GM12891 (cell line): ENCODE measurements at regions not wholly inside any gene's neighbourhood (a gene's known extent, or its start where the extent isn't known, plus 50 kb on each side); places are given as distances from the start of the nearest gene placed in this dataset.

Source experiments
- DNase-seq: peaks from one replicate; pipeline ENCODE4 v3.0.0; 2011; ENCODE audit warnings: low spot score; ENCODE audit not compliant: insufficient read length
- FAIRE-seq: peaks from 2 replicates; lab custom pipeline; 2011; peaks lifted over from hg19 to GRCh38; lab: Jason Lieb, UNC
- PAX5 ChIP-seq: IDR thresholded peaks from 2 replicates; pipeline ENCODE4 v1.6.1; 2011; ENCODE audit warnings: low read length, moderate library complexity, mild to moderate bottlenecking; ENCODE audit not compliant: insufficient read depth, severe bottlenecking
- POLR2A ChIP-seq: IDR thresholded peaks from 2 replicates; pipeline ENCODE4 v1.6.1; 2011; ENCODE audit warnings: low read depth, low read length, control low read depth
- POLR2AphosphoS5 ChIP-seq: IDR thresholded peaks from 2 replicates; pipeline ENCODE4 v1.6.1; 2011; ENCODE audit warnings: low read depth, low read length, control low read depth
- POU2F2 ChIP-seq: IDR thresholded peaks from 2 replicates; pipeline ENCODE4 v1.6.1; 2011; ENCODE audit warnings: low read depth, mild to moderate bottlenecking, control low read depth, low read length, moderate library complexity
- SPI1 ChIP-seq: IDR thresholded peaks from 2 replicates; pipeline ENCODE4 v1.6.1; 2011; ENCODE audit warnings: low read depth, low read length, control low read depth
- TAF1 ChIP-seq: IDR thresholded peaks from 2 replicates; pipeline ENCODE4 v1.6.1; 2011; ENCODE audit warnings: low read depth, low read length, control low read depth

GRCh38 chr9:93900971-93901861, 53.9 kb downstream of the BARX1 start:
- no peak for FAIRE-seq
- DNase-seq: peak; percentile 2
- TF ChIP-seq POU2F2 (no peak), POLR2AphosphoS5 (no peak), POLR2A (no peak), SPI1 (no peak), TAF1 (no peak), PAX5 (no peak)

DNA sequence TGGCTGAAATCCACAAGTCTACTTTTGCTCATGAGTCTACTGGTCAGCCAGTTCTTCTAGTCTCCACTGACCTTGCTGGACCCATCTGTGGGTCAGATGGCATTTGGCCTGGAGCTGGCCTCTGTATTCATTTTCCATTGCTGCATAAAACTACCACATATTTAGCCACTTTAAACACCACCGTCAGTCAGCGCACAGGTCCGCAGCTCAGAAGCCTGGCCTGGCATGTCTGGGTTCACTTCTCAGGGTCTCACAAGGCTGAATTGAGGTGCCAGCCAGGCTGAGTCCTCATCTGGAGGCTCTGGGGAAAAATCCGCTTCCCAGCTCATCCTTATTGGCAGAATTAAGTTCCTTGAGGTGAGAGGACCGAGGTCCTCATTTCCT, 54.7 kb downstream of the BARX1 start:
- TF ChIP-seq POU2F2 (no peak), POLR2AphosphoS5 (no peak), SPI1 (no peak), POLR2A (no peak), PAX5 (no peak), TAF1 (no peak)

GRCh38 chr9:93899609-93900435, 55.3 kb downstream of the BARX1 start:
- FAIRE-seq (no peak), DNase-seq (peak; percentile 6)
- TF ChIP-seq POLR2A (no peak), POLR2AphosphoS5 (no peak)

More for the DNA sequence above, 54.7 kb downstream of the BARX1 start:
- DNase-seq (no peak), FAIRE-seq (no peak)

DNA sequence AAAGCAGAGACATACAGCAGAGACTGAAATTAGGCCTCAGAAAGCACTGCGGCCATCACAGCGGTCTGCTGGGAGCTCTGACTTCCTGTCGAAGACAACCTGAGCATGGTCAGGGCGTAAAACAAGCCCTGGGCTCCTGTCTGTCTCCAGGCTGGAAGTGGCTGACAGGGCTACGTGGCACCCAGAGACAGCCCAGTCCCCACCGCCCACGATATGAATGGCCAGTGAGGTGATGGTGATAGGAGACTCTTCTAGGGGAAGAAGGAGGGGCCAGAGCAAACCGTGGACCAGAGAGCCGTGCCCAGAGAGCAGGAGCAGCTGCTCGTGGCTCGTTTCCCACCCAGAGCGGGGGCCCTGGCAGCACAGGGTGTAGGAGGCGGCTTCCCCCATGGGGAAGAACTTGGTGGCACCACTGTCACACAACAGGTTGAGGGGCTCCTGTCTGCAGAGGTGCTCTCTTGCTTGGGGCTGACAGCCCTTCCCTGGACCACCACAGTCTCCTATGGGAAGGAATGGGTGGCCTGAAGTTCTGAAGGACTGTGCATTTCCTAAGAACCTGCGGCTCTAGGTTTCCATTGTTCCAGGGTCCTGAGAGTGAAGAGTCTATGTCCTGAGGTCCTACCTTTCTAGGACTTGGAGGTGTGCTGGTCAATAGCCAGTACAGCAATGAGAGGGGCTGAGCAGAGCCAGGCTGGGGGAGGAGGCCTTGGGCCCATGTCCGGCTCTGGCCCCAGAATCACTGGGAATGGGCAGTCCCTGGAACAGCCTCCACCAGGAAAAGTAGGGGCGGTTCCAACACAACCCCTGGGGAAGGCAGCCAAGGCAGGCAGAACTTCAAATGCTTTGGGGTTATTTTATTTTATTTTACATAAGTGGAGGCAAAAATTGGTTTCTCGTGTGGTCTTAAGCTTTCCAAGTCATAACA, 56.4 kb downstream of the BARX1 start:
- DNase-seq: peak; percentile 8
- FAIRE-seq: no peak
- TF ChIP-seq TAF1: no peak
- no peak for TF ChIP-seq POLR2AphosphoS5
- TF ChIP-seq POLR2A: no peak
- TF ChIP-seq PAX5: no peak
- no peak for TF ChIP-seq SPI1
- no peak for TF ChIP-seq POU2F2

GRCh38 chr9:93898026-93898425, 57.1 kb downstream of the BARX1 start:
- no peak for TF ChIP-seq POLR2A
- no peak for TF ChIP-seq PAX5
- TF ChIP-seq TAF1: no peak
- no peak for TF ChIP-seq SPI1
- FAIRE-seq (no peak), DNase-seq (no peak)

DNA sequence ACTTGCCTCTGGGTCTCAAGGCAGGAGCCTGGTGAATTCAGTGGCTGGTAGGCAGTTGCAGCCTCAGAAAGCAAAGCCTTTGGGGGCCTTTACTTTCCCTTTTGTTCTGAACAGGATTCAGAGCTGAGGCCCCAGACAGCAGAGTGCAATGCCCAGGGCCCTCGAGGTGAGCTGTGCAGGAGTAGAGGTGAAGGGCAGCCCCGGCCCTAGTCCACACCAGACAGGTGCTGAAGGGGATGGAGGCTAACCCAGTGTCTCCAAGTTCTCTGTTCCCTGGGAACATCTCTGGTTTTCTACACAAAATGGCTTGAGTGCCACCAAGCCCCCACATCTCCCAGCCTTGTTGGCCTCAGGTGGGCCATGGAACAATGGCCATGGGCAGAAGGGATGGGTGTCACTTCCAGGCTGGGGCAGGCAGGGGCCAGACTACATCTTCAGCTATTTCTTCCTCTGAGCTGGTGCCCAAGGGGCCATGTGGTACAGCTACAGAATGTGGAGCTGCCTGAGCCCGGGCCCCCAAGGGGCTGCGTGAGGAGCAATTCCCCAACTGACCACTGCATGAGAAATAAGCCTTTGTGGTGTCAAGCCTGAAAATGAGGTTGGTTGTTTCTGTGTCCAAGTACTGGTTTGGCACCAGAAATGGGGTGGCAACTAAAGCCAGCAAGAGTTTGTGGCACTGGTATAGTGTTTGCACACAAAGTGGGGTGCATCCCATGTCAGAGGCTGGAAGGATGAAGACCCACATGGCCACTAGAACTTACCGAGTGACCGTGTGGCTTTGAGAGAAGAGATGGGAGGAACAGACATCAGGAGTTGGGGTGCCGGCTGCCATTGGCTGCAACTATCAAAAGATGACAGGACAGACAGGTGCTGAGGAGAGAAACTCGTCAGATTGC, 57.8 kb downstream of the BARX1 start:
- peak; percentile 7 for DNase-seq
- FAIRE-seq: no peak
- TF ChIP-seq TAF1 (no peak), PAX5 (no peak), POLR2A (no peak), POLR2AphosphoS5 (no peak), SPI1 (no peak), POU2F2 (no peak)

GRCh38 chr9:93896496-93897033, 58.6 kb downstream of the BARX1 start:
- FAIRE-seq (no peak), DNase-seq (no peak)
- no peak for TF ChIP-seq POLR2AphosphoS5
- no peak for TF ChIP-seq POU2F2
- TF ChIP-seq TAF1: no peak

DNA sequence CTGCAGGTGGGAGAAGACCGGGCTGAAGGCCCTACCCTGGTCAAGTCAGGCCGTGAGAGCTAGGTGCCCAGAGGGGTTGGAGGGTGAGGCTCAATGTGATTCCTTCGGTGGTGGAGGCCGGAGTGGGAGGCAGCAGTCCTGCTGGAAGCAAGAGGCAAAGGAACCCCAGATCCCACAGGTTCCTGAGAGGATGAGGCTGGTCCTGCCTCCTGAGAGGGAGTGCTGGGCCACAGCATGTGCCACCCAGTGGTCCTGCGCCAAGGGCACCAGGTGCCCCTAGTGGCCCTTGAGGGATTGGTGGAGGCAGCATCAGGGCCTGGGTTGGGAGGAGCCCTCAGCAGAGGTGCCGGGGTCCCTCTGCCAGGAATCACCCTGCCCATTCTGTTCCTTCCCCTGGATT, 59.1 kb downstream of the BARX1 start:
- FAIRE-seq (no peak), DNase-seq (no peak)
- TF ChIP-seq TAF1 (no peak), POU2F2 (no peak)

DNA sequence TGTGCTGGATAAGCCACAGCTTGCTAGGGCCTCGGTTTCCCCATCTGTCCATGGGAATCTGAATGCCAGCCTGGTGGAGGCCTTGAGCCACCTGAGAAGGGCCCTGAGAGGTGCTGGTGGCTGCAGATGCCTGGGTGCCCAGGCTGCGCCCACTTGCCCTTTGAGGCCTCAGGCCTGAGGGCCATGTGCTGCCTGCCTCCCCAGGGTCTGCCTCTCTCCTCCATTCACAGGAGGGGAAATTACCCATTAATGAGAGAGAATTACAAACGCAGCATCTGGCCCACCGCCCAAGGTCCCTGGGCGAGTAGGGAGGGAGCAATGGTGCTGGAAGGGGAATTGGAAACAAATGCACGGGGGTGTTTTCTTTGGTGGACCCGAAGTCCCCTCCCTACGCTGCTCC, 59.6 kb downstream of the BARX1 start:
- DNase-seq (no peak), FAIRE-seq (no peak)
- no peak for TF ChIP-seq POLR2A
- TF ChIP-seq SPI1: no peak
- no peak for TF ChIP-seq POU2F2
- no peak for TF ChIP-seq TAF1
- TF ChIP-seq PAX5: no peak
- no peak for TF ChIP-seq POLR2AphosphoS5
